ENCODE measurements at regions not wholly inside any gene's neighbourhood (a gene's known extent, or its start where the extent isn't known, plus 50 kb on each side); places are given as distances from the start of the nearest gene placed in this dataset.
"Not testable (repeated sequence)": the region's sequence is repeated elsewhere in the genome, so short reads cannot be mapped to it uniquely, and the experiment has no call there.

- not testable (repeated sequence) for TF ChIP-seq CTCF, EZH2phosphoT487 (IDR thresholded peaks at IDR 0.05; ENCODE audit: low read length)
These were observed 607.0 kb downstream of the LMO7 start for GRCh38 chr13:76243120-76243519.

Data from MM.1S (cell line).